Stimulated activated CD4-positive, alpha-beta T cell treated with anti-CD3 and anti-CD28 coated beads, Interleukin-2, amount 100 ng/mL, for 48 hours (primary cell): ENCODE measurements at regions not wholly inside any gene's neighbourhood (a gene's known extent, or its start where the extent isn't known, plus 50 kb on each side); places are given as distances from the start of the nearest gene placed in this dataset.

Experiments used
- DNase-seq, 2 donors: peaks; one replicate each; pipeline ENCODE4 v3.0.0-alpha.2; 2020

DNA sequence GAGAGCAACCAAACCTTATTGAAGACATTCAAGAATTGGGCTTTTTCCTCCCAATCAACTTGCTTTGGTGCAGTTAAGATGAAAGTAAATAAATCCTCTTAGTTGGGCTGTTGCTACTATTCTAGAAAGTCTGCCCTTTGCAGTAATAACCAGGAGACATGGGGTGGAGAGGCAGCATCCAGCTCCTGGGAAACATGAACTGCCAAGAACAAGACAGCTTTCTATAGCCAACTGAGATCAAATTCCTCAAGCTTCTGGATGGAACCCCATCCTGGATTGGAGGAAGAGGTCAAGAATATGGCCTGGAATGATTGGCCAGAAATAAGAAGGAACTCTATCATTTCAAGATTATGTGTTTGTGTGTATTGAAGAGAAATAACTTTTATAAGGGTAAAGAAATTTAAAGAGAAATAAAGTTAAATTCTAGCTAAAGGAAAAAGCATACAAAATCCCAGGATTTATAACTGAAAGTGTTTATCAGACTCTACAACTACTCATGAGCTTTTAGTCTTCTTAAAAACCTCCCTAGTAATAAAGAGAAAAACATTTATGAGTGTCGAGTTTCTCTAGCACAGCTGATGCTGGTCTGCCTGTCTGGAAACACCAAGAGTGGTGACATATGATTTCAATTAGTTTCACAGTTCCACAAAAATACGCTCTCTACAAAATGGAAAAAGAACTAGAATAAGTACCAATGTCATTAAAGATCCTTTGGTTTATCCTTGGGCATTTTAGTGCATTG, 70.1 kb upstream of the COL1A2 start:
- no peak for DNase-seq

DNA sequence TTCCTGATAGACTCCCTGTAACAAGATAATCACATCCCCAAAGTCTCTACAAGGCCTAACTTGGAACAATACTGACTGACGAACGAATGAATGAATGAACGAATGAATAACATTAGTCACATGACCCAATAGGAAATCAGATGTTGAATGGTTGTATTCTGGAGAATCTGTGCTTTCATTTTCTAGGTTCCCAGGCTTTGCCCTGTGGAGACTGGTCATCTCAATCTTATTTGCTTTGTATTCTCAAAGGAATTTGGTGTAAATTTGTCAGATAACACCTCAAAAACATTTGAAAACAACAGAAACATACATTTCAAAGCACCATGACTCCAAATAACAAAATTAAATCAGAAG, 69.6 kb upstream of the COL1A2 start:
- no peak for DNase-seq

DNA sequence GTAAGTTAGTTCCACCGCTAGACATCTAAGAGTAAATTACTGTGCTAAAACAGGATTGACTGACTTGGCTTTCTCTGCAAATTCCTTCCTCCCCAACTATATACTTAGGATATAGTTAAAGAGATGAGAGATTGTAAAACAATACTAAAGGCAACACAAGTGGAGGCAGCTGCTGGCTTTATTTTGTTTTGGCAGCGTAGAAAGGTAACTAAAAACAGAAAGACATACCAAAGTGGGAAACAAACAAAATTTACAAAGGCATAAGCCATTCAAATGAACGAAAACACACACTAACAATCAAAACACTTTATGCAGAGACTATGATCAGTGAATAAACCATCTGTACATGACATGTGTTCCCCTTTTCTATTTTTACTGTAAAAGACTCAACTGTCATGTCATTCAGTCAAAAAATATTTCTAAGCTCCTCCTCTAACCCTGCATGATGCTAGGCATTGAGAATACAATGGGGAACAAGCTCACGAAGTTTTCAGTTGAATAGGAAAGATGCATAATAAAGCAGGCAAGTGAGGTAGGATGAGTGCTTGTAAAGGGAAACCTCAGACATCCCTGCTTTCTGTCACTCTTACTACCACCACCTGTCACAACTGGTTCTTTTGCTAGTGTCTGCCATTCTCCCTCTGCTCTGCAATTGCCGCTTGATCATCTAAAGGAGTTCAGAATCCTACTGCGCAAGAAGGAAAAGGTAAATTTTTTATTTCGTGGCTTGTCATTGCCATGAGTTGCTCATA, 64.2 kb upstream of the COL1A2 start:
- DNase-seq = no peak

DNA sequence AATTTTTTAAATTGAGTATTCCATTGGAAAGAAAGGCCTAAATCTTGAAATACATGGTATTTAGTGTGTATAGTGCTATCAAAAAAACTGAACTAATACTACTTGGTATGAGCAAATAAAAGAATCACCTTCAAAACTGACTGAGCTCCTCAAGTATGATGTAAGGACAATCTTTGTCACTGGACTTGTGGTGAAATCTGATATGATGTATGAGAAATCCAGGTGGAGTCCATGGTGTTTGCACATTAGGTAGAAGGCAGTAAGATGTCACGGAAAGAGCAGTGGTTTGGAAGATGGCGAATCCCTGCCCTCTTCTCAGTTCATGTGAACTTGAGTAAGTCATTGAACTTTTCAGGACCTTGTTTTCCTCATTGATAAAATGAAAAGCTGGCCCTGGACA, 62.1 kb upstream of the COL1A2 start:
- no peak for DNase-seq

DNA sequence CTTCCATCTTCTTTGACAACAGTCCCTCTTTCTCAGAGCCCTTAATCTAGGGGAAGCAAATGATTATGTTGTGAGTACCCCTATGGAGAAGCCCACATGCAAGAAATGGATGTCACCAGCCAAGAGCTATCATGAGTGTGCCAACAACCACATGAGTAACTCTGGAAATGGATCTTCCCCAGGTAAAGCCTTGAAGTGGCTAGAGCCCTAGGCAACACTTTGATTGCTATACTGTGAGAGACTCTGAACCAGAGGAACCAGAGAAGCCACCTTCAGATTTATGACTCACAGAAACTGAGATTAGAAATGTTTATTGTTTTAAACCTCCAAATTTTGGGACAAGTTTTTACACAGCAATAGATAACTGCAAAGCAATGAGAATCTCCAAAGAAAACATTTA, 60.9 kb upstream of the COL1A2 start:
- no peak for DNase-seq

DNA sequence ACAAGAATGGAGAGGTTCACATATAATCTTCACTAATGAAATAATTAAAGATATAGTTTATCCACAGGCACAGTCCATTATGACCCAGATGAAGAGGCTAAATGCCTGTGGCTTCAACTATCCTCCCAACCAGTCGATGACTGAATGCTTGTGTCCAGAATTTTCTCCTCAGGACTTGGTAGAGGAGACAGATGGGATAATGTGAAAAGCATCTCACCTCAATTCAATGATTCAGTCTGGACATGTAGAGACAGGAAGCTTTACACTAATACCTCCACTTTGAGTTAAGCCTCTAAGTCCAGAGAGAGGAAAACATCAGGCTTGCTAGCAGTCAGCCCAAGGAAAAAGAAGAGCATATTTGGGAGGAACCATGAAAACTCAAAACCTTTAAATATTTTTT, 59.1 kb upstream of the COL1A2 start:
- no peak for DNase-seq

DNA sequence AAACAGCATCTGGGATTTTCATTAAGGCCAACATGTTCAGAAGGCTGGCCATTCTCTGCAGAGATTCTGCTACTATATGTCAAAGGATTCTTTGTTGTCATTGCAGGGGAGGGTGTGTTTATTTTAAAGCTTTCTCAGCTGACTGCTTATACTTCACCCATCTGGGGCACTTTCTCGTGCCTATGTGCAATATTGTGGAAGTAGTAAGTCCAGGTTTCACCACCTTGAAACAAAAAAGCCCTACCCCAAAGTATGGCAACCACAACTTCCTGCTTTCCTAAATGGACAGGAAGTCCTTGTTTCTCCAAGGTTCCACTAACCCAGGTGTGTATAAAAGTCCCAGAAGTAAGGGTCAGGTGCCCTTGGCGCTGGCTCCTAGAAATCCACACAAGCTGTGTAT, 58.7 kb upstream of the COL1A2 start:
- no peak for DNase-seq

DNA sequence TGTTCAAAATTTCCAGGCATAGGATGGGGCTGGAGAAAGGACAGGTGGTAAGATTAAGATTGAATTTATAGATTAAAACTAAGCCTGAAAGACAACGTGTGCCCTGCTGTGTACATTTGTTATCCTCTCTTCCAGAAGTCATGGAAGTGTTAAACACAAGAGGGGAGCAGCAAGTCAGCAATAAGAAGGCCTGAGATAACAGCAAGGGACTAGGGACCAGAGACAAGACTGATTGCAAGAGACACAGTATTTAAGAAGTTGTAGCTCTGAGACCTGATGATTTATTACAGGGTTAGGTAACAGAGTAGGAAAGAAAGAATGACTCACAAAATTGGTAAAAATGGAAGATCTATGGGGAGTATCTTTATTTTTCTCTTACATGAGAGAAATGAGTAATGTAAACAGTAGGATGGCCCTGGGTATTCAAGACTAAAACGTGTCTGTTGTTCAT, 55.7 kb upstream of the COL1A2 start:
- DNase-seq = no peak

DNA sequence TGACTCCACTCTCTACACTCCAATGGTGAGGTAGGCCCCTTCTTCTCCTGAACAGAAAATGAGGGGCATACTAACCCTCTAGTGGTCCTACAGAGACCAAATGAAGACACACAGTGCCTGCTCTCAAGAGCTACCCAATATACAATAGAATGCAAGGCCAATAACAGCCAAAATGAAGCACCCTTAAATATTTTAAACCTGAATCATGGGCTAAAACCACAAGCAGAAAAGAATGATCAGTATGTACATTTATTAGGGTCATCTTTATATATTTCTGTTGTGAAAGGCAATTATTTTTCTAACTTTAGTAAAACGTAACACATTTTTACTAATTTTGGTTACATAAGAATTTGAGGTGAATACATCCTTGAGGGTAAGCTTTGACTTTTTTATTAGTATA, 49.9 kb upstream of the COL1A2 start:
- DNase-seq = no peak
